GM12874 (cell line): ENCODE measurements at regions not wholly inside any gene's neighbourhood (a gene's known extent, or its start where the extent isn't known, plus 50 kb on each side); places are given as distances from the start of the nearest gene placed in this dataset.

Experiments used
- CTCF ChIP-seq: IDR thresholded peaks from 2 replicates; pipeline ENCODE4 v1.5.1; 2011; ENCODE audit warnings: low read depth, mild to moderate bottlenecking, control low read depth, low read length, moderate library complexity; ENCODE audit not compliant: insufficient read depth

DNA sequence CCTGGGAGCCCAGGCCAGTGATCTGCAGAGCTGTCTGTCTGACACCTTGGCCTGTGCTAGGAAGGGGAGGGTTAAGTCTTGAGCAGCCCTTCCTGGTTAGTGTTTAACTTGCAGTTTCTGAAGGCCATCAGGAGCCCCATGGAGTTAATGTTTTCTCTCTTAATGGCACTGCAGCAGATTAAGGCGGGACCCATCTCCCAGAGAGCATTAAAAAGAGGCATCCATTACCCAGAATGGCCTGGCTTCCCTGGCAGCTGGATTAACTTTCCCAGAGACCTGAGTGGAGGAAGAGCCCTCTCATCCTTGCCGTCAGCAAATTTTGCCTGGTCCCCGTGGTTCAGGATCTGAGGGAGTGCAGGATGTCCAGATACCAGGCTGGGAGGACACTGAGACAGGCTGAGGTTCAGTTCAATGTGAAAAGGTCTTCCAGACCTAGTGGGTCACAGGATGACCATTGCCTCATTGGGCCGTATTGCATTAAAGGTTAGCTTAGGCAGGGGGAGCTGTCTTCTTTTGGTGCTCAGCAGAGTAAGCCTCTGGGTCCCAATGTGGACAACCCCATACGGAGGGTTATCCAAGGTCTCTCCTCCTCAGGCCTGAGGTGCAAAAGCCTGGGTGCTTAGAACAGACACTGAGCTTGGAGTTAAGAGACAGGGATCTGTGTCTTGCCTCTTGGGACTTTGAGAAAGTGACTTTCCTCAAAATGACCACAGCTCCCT is 522.6 kb downstream of the PTPRU start:
- TF ChIP-seq CTCF, result no peak

DNA sequence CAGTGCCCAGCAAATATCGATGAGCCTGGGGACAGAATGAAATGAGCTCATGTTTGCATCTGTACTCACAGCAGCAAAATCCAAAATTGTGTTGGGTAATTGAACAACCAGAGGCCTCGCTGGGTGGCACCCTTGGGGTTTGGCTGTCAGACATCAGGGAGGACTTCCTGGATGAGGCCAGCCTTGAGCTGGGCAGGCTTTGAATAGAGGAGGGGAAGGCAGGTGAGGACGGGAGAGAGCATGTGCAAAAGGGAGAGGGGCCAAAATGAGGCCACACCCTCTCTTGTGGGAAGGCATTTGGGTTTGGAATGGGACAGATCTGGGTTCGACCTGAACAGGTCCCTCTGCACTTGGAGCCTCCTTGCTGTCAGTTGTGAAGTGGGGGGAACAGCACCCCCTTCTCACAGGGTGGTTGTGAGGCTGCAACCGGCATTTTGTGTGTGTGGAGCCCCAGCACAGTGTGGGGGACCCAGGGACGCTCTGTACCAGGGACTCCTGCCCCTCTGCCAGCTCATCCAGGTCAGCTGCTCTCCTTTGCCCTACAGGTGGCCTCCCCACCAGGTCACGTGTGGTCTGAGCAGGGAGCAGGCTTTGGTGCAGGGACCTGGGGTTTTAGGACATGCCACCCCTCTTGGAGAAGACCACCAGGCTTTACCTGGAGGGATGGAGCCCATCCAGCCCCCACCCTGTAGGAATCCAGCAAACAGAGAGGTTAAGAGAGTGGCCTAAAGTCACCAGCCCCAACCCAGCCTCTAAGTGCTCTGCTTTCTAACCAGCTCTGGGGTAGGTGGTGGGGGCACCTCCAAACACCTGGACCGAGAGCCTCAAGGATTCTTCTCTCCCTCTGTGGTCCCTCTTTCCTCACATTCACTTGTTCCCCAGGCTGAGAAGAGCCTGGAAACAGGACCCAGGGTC is 521.8 kb downstream of the PTPRU start:
- no peak for TF ChIP-seq CTCF

GRCh38 chr1:29756901-29757725 is 520.8 kb downstream of the PTPRU start:
- TF ChIP-seq CTCF, result no peak

DNA sequence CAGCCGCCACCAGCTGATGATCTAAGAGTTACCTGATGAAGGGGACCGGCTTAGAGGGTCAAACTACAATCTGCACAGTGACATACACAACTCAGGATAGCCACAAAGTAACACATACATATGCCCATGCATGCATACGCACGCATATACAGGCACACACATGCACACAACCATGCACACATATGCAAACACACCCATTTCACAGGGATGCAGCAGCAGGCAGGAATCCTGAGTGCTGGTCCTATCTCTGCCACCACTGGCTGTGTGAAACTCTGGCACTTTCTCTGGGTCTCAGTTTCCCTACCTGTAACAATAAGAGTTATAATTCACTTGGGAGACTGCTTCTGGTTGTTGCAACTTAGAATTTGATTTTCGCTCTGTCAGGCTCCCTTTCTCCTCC is 520.2 kb downstream of the PTPRU start:
- TF ChIP-seq CTCF, result no peak

GRCh38 chr1:29756085-29756484 is 519.8 kb downstream of the PTPRU start:
- no peak for TF ChIP-seq CTCF

DNA sequence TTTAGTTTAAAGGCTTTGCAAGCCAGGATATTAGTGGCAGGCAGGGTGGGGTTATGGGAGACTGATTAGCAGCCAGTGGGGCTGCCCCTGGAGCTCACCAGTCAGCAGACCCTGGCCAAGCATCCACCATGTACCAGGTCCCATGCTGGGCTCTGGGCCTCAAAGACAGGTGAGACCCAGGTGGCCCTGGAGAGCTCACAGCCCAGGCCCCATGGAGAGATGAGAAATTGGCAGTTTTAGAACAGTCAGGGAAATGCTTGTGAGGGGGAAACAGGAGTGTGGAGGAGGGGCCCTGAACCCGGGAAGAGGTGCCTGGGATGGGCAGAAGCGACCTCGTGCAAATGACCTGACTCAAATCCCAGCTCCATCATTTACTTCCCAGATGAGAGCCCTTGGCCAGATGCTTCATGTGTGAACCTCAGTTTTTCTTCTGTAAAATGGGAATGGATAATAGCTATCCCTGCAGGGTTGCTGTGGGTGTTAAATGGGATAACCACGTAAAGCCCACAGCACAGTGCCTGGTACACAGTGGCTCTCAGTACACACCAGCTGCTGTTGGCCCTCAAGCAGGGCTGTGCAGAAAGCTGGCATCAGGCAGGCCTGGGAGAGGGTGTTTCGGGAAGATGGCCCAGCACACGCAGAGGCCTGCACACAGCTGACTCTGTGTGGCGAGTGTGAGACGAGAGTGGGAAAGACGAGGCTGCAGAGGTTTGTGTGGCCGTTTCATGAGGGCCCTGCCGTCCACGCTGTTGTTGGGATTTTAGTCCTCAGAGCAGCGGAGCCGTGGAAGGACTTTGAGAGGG is 518.5 kb downstream of the PTPRU start:
- TF ChIP-seq CTCF, result no peak
